IPS DF 4.7 (cell line): ENCODE measurements at regions not wholly inside any gene's neighbourhood (a gene's known extent, or its start where the extent isn't known, plus 50 kb on each side); places are given as distances from the start of the nearest gene placed in this dataset.
"Not testable (repeated sequence)": the region's sequence is repeated elsewhere in the genome, so short reads cannot be mapped to it uniquely, and the experiment has no call there.

Source experiments
- DNase-seq: peaks from one replicate; pipeline ENCODE4 v3.0.0-alpha.2; 2013; ENCODE audit warnings: low spot score; ENCODE audit errors: extremely low read depth

DNA sequence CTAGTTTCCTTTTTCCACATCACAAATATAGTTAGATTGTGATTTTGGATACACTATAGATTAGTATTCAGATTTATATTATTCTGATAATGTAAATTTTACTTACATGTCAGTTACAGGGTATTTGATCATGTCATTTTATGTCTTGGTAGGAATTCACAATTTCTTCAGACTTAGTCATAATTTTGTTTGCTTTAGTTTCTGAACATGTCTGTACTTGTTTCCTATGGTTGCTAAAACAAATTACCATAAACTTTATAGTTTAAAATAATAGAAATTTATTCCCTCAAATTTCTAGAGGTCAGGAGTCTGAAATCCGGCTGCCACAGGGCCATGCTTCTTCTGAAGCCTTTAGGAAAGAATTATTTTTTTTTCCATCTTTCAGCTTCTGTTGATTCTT, 1817.2 kb upstream of the CDH9 start:
- no peak for DNase-seq

DNA sequence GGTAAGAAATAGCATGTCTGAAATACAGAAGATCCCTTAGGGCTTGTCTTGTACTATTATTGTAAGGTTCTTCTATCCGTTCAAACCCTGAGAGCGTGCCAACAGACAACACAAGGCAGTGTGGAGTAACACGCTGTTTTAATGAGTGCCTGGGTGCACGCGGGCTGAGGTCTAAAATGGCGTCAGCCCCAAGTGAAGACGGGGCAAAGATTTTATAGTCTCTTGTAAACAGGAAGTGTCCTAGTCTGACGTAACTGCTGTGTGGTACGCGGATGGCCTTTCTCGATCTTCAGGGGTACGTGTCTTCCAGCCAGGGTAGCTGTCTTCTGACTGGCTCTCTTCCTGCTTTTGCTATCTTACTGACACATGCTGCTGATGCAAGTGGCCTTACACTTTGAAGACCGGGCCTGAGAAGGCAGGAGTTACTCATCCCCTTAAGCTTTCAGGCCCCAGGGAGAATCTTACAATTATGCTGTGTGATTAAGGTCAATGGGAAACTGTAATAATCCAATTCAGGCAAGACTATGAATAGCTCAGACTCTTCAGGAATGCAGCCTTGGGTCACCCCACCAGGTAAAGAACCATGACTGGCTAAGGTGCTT, 1812.0 kb upstream of the CDH9 start:
- DNase-seq: no peak

DNA sequence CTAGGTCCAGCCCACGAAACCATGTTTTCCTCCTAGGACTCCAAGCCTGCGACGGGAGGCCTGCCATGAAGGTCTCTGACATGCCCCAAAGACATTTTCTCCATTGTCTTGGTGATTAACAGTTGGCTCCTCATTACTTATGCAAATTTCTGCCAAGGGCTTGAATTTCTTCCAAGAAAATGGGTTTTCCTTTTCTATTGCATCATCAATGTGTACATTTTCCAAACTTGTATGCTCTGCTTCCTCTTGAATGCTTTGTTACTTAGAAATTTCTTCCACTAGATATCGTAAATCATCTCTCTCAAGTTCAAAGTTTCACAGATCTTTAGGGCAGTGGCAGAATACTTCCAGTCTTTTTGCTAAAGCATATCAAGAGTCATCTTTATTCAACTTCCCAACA, 1792.7 kb upstream of the CDH9 start:
- DNase-seq: no peak

DNA sequence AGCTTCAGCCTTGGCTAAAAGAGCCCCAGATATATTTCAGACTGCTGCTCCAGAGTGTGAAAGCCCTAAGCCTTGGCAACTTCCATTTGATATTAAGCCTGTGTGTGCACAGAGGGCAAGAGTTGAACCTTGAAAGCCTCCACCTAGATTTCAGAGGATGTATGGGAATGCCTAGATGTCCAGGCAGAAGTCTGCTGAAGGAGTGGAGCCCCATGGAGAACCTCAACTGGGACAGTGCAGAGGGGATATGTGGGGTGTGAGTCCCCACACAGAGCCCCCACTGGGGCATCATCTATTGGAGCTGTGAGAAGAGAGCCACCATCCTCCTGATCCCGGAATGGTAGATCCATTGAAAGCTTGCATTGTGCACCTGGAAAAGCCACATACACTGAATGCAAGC, 1784.8 kb upstream of the CDH9 start:
- no peak for DNase-seq

DNA sequence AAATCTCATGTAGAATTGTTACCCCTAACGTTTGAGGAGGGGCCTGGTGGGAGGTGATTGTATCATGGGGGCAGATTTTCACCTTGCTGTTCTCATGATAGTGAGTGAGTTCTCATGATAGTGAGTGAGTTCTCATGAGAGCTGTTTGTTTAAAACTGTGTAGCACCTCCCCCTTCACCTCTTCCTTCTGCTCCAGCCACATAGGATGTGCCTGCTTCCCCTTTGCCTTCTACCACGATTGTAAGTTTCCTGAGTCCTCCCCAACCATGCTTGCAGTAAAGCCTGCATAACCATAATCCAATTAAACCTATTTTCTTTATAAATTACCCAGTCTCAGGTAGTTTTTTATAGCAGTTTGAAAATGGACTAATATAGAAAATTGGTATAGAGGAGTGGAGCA, 1783.7 kb upstream of the CDH9 start:
- DNase-seq: no peak

DNA sequence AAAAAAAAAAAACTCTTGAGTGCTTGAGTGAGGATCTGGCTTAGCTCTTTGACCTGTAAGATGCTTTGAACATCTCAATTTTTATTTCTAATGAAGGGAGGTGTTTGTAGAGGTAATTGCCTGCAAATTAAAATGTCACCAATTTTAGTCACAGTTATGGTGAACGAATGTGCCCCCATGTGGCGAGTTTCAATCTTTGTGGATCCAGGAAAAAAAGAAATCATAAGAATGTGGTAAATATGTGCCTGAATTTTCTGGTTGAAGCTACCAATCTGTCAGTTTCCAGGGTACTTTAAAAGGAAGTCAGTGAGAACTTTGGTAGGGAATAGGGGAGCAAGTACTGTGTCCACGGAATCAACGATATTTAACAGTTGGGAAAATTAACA, 1772.4 kb upstream of the CDH9 start:
- DNase-seq: no peak

DNA sequence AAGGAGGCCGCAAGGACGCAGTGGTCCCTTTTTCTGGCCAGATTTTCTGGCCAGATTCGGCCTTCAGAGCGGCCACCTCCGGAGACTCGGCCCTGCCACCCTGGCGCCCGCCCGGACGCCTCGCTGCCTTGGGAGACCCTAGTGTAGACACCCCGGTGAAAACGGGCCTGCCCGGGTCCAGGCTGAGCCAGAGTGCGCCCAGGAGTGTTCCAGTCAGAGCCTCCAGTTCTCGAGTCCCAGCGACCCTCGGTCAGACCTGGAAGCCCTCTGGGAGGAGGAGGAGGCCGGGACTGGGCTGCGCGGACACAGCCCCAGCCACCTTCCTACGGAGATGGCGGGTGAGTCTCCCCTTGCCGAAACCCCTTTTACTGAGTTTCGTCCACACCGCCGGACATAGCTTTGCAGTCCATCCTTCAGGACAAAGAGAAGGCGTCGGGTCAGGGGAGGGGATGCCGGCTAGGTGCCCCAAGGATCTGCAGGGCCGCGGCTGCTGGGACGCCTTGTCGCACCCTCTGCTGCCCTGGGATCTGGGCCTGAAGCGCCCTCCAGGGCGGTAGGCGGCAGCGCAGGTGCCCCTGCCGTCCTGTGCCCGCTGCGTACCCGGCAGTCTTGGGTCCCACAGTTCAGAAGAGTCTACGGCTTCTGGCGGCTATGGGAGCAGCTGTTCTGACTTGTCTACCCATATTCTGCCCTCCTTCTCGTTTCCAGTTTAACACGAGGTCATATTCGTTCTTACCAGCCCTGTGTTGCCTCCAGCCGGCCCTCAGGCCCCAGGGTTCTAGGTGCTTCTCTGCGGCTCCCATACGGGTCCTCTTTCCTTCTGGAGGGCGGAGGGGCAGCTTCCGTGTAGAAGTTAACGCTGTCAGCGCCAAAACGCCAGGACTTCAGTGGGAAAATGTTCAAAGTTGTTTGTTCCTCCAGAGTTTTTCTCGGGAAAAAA, 1771.7 kb upstream of the CDH9 start:
- no peak for DNase-seq

DNA sequence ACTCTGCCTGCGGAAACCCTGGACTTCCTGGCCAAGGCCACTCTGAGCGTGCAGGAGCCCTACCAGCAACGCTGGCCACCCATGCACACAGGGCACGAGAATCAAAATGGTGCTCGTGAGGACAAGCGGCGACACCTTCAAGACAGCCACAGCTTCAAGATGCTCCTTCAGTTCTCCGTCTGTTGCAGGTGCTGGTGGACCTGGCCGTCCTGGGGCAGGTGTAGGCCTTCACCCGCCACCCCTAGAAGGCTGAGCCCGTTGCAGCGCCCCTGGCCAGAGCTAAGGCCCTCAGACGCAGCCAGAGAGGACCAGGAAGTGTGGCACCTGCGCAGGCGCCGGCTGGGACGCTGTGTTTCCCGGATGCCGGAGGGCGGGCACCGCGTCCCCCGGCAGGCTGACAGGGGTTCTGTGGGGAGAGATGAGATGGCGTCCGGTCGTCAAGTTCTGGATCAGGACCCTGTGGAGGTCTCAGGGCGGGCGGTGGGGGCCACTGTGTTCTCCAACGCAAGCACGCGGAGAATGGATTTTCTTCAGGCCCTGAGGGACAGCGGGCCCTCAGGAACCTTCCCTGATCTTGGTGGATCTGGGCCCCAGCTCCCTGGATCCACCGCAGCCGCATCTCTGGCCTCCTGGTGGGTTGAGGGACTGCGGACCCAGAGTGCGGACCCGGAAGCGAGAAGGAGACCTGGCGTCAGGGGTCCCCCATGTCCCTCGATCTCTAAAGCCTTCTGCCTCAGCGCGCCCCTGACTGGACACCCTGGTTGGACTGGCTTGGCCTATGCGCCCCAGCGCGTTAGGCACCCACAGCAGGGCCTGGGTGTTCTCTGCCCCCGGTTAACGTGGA, 1770.8 kb upstream of the CDH9 start:
- DNase-seq: no peak

DNA sequence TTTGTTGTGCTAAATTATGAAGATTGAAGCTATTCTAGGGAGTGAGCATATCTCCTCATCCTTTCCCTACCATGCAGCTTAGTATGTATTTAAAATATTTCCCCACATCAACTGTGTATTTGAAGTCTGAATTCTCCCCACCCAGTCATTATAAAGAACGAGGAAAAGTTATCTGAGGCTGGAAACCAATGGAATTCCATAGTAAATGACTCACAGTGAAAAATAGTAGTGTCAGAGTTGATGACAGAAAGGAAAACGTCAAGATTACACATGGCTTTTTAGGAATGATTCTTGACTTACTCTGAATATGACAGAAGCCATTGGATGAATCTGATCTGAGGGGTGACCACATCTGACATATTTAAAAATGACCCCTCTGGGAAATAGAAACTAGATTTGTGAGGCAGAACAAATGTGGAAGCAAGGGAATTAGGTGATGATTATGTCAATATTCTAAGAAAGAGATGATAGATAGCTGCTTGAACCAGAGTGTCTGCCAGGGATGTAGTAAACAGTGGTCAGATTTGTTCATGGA, 1768.9 kb upstream of the CDH9 start:
- DNase-seq: no peak

DNA sequence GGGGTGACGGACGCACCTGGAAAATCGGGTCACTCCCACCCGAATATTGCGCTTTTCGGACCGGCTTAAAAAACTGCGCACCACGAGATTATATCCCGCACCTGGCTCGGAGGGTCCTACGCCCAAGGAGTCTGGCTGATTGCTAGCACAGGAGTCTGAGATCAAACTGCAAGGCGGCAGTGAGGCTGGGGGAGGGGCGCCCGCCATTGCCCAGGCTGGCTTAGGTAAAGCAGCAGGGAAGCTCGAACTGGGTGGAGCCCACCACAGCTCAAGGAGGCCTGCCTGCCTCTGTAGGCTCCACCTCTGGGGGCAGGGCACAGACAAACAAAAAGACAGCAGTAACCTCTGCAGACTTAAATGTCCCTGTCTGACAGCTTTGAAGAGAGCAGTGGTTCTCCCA, 1760.6 kb upstream of the CDH9 start:
- not testable (repeated sequence) for DNase-seq

DNA sequence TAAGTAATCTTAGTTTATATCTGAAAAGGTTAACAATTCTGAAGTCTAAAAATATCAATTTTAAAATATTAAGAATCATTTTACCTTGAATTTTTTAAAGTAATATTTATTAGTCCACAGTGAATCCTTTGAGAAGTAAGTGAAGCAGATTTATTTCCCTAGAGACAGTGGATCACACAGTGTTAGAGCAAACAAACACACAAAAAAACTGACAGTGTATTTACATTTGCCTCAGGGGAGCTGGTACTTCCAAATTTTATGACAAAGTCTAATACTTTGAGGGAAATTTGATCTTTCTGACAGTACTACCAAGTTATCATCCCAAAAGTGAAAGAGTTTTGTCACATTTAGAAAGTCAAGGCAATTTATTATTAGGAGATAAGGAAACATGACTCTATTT, 1750.6 kb upstream of the CDH9 start:
- no peak for DNase-seq

DNA sequence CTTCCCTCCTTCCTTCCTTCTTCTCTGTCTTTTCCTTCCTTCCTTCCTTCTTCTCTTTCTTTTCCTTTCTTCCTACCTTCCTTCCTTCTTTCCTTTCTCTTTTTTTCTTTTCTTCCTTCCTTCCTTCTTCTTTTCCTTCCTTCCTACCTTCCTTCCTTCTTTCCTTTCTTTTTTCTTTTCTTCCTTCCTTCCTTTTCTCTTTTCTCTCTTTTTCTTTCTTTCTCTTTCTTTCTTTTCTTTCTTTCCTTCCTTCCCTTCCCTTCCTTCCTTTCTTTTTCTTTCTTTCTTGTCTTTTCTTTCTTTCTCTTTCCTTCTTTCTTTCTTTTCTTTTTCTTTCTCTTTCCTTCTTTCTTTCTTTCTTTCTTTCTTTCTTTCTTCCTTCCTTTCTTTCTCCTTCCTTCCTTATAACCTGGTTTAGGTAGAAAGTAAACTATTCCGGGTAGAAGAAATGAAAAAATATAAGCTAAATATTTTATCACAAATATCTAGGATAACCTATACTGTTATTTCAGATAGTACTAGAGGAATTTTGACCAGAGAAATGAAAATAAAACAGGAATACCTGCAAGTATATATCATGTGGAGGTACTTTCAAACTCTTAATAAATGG, 1741.8 kb upstream of the CDH9 start:
- DNase-seq: no peak

DNA sequence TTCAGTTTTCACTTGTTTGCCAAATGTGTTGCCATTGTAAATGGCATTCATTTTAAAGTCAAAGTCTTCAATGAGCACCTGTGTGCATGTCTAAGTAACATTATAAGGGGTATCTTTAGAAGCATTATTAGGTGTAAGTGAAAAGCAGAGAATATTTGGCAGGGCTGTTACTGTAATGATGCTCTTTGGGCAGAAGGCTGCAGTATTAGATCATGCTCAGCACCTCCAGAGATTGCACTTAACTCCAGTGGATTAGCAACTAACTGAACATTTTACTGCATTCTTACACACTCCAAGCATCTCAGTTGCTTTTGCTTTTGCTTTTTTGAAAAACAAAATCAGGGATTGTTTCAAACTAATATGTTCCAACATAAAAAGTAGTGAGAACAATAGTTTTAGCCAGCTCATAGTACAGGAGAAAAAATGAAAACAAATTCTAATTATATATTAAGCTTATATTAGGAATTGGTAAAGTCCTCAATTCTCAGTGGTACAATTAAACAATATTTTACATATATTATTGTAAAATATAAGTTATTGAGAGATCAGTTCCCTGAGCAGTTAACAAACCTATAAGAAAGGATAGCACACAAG, 1740.9 kb upstream of the CDH9 start:
- DNase-seq: no peak

DNA sequence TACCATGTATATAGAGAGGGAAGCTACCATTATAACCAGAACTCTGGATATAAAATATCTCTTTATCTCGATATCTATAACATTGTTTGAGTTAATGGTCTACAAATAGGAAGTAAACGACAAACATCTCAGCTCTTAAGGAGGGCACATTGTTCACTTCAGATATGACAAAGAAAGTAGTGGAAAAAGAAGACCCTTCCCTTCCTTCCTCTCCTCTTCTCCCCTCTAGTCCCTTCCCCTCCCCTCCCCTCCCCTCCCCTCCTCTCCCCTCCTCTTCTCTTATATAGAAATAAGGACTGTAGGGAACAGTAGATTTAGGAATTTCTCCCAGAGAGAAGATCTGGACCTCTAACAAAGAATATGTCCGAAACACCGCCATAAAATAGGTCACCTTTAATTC, 1731.9 kb upstream of the CDH9 start:
- no peak for DNase-seq

DNA sequence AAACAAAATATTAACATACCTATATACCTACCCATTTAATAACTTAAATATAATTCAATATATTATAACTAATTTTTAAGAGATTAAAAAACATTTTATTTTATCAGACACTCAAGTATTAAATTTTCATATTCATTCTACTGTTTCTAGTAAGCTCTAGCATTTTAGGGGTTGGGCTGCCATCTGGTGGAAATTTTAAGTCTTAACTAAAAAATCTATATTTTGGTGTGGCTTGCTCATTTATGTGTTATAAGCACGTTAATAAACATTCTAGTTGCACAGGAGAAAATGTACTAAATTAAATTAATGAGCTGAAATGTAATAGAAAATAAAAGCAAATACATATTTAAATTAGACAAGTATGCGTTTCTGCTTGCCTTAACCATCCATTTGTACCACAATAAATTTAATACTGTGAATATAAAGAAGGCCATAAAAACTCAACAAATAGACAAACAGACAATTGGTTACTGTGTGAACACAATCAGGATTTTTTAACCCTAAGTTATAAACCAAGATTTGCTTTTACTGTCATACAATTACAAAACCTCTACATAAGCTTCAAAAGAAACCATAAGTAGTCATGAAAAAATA, 1728.3 kb upstream of the CDH9 start:
- no peak for DNase-seq

DNA sequence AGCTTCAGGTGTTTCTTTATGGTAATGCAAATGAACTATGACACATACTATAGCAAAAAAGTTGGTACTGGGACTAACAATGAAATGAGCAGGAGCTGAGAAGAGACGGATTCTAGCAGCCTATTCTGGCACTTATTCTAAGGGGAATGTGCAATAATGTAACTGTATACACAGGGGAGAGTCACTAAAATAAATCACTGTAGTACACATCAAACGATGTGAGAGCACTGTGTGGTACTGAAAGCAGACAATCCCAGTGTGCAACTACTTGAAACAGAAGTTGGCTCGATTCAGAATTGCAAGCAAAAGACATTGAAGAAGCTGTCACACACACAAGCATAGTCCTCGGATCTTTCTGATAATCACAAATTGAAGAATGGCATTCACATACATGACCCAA, 1713.0 kb upstream of the CDH9 start:
- no peak for DNase-seq

DNA sequence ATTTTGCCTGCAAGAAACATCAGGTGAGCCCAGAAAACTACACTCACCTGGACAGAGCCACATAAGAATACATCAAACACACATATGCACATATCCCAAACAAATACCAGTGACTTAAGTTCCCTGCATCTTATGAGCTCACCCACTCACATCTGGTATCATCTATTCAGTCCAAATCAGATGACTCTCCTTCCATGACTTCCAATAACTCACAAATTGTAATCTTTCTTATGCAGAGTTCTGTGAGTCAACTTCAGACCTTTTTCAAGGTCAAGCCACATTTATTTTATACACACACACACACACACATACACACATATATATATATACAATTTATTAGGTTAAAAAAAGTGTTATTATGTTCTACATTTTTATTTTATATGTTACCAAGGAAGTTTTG, 1711.9 kb upstream of the CDH9 start:
- DNase-seq: no peak

DNA sequence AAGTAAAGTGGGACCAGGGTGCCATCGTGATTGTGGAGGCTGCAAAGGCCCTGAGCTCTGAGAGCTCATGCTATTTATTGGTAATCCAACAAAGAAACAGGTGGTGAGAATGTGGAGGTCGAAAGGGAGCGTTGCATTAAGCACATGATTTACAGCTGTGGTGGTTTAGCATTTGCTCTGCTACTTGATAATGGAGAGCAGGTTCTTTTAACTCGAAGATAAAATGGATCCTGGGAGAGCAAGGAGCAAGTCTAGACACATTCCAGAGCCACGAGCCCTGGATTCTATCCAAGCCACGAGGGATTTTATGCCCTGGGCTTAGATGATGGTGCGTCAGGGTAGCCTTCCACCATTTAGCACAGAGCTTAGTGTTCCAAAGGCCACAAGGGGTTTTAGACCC, 1710.1 kb upstream of the CDH9 start:
- no peak for DNase-seq

DNA sequence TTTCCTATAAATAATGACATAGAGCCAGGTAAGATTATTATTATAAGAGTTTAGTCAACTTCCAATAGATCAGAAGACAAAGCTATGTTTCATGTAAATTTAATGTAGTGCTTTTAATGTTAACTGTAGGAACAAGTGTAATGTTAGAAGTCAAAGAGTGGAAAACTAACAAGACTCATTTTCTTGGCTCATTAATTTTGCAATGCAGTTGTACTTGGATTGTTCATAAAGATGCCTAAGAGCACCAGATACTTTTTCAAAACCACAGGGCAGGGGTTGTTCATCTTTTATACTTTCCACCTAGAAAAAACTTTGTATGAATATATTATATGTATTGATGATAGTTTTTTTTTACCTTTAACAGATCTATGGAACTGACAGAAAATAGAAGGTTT, 1705.3 kb upstream of the CDH9 start:
- DNase-seq: no peak

DNA sequence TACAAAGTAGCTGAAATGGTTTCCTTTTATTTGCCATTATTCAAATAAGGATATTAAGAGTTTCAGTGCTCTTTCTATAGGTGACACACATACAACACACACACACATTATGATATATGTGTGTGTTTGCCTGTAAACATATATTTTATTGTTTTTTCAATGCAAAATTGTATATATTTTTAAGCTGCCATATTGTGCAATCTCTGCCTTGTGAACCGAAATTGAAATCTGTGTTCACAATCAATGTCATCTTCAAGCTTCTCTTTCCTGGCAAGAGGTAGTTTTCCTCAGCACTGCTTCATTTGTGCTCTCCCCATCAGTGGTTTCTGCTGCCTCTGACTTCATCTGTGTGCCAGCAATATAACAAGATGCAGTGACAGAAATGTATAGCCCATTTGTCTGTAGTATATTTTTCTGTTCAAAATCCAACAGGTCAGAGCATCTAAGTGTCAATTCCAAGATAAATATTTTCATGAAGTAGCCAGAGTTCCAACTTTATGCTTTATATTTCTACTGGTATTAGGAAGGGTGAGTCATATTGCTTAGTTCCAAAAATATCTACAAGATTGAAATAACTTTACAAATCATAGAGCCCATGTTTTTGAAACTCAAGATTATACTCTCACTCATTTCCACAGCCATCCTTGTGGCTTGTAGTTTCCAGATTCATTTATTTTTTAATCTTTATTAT, 1704.8 kb upstream of the CDH9 start:
- DNase-seq: no peak
